MCF 10A (cell line): ENCODE measurements at regions not wholly inside any gene's neighbourhood (a gene's known extent, or its start where the extent isn't known, plus 50 kb on each side); places are given as distances from the start of the nearest gene placed in this dataset.

Experiments
- BruUV-seq: library from RNA; stranded (reverse); fragments of 400-500 nt; replicated peaks from 2 replicates; lab custom pipeline; 2021; lab: Mats Ljungman, UMichigan
- CTCF ChIA-PET: fragments of 300-600 bp; sonication (Branson Sonifier 250); formaldehyde crosslinking; extraction: SDS; loops from one replicate; lab custom pipeline; 2021; ENCODE audit warnings: antibody characterized with exemption, inconsistent platforms; lab: Yijun Ruan, JAX
- POLR2A ChIA-PET: fragments of 300-600, 350-650 bp; sonication (Branson Sonifier 250); formaldehyde crosslinking; extraction: SDS; loops from one replicate; lab custom pipeline; 2020; ENCODE audit warnings: antibody characterized with exemption, inconsistent platforms; lab: Yijun Ruan, JAX
- DNase-seq: peaks from one replicate; pipeline ENCODE4 v3.0.0-alpha.2; 2018; ENCODE audit not compliant: unreplicated experiment
- H3K27ac Mint-ChIP-seq: one replicate; pipeline ENCODE4 v1.8.0; 2022; ENCODE audit warnings: mild to moderate bottlenecking, low read depth, mixed read lengths; ENCODE audit not compliant: unreplicated experiment
- H3K27me3 Mint-ChIP-seq: one replicate; pipeline ENCODE4 v1.8.0; 2022; ENCODE audit warnings: mixed read lengths; ENCODE audit not compliant: insufficient read depth, unreplicated experiment
- H3K36me3 Mint-ChIP-seq: one replicate; pipeline ENCODE4 v1.8.0; 2022; ENCODE audit warnings: mild to moderate bottlenecking, moderate library complexity, mixed read lengths; ENCODE audit not compliant: insufficient read depth, unreplicated experiment
- H3K4me1 Mint-ChIP-seq: one replicate; pipeline ENCODE4 v1.8.0; 2022; ENCODE audit warnings: mixed read lengths; ENCODE audit not compliant: insufficient read depth, unreplicated experiment
- H3K4me3 Mint-ChIP-seq: one replicate; pipeline ENCODE4 v1.8.0; 2022; ENCODE audit warnings: mild to moderate bottlenecking, moderate library complexity, mixed read lengths; ENCODE audit not compliant: unreplicated experiment
- H3K9me3 Mint-ChIP-seq: one replicate; pipeline ENCODE4 v1.8.0; 2022; ENCODE audit warnings: mixed read lengths; ENCODE audit not compliant: unreplicated experiment
- CTCF ChIP-seq: fragments of 200-600 bp; IDR thresholded peaks from one replicate; pipeline ENCODE4 v1.8.0; 2022; ENCODE audit warnings: antibody characterized with exemption, mild to moderate bottlenecking; ENCODE audit not compliant: unreplicated experiment
- intact Hi-C: fragments of 100-400 bp; cut with micrococcal nuclease; formaldehyde crosslinking; loops from 2 replicates; pipeline ENCODE4 v1.14.1; 2022

GRCh38 chr13:44759384-44760360, 183.5 kb upstream of the TSC22D1 start:
- no peaks in the 10 kb centered on the region for H3K9me3 Mint-ChIP-seq
- ChIA-PET CTCF (interaction anchor here (0.6 to 0.7 kb wide), 3 partner anchors 10 to 1822 kb away, joined by 3 to 4 read pairs (median 3); no protein-coding TSS in a partner anchor), POLR2A (interaction anchor here (1.0 to 1.5 kb wide), 3 partner anchors 29 to 159 kb away, joined by 3 to 4 read pairs (median 3); no protein-coding TSS in a partner anchor)
- H3K4me3 Mint-ChIP-seq = peak overlapping the region; percentile 2
- no peak for TF ChIP-seq CTCF
- H3K27ac Mint-ChIP-seq = peak overlapping the region; percentile 95
- no peaks in the 10 kb centered on the region for H3K27me3 Mint-ChIP-seq
- H3K36me3 Mint-ChIP-seq = no peaks in the 10 kb centered on the region
- peaks cover 49% of the 10 kb centered on the region for H3K4me1 Mint-ChIP-seq
- intact Hi-C loops = no loop called here
- no TSS peak for BruUV-seq
- DNase-seq = peak; percentile 25

GRCh38 chr13:44758630-44759383, 182.7 kb upstream of the TSC22D1 start:
- TF ChIP-seq CTCF = no peak
- peak overlapping the region; percentile 2 for H3K4me3 Mint-ChIP-seq
- H3K4me1 Mint-ChIP-seq = peaks cover 41% of the 10 kb centered on the region
- POLR2A ChIA-PET = interaction anchor here (1.0 to 1.5 kb wide), 2 partner anchors 31 to 160 kb away, joined by 3 to 4 read pairs; no protein-coding TSS in a partner anchor
- intact Hi-C loops = no loop called here
- no peaks in the 10 kb centered on the region for H3K36me3 Mint-ChIP-seq
- H3K27me3 Mint-ChIP-seq = no peaks in the 10 kb centered on the region
- CTCF ChIA-PET = interaction anchor here (0.6 to 0.7 kb wide), 3 partner anchors 46 to 1823 kb away, joined by 3 to 4 read pairs (median 3); no protein-coding TSS in a partner anchor
- DNase-seq = peak; percentile 78
- H3K9me3 Mint-ChIP-seq = no peaks in the 10 kb centered on the region
- no TSS peak for BruUV-seq
- H3K27ac Mint-ChIP-seq = peak overlapping the region; percentile 95

GRCh38 chr13:44757671-44758070, 181.5 kb upstream of the TSC22D1 start:
- DNase-seq = no peak
- Mint-ChIP-seq H3K4me1 (peaks cover 36% of the 10 kb centered on the region), H3K27ac (peak overlapping the region; percentile 95), H3K27me3 (no peaks in the 10 kb centered on the region), H3K36me3 (no peaks in the 10 kb centered on the region), H3K4me3 (no peak overlapping the region), H3K9me3 (no peaks in the 10 kb centered on the region)
- intact Hi-C loops = no loop called here
- CTCF ChIA-PET = interaction anchor here (0.5 kb wide), 1 partner anchor 476 kb away, joined by 3 read pairs; no protein-coding TSS in a partner anchor
- no peak for TF ChIP-seq CTCF
- BruUV-seq = no TSS peak
- POLR2A ChIA-PET = interaction anchor here (1.2 to 1.5 kb wide), 2 partner anchors 19 to 33 kb away, joined by 3 to 4 read pairs; no protein-coding TSS in a partner anchor
